ENCODE measurements at regions not wholly inside any gene's neighbourhood (a gene's known extent, or its start where the extent isn't known, plus 50 kb on each side); places are given as distances from the start of the nearest gene placed in this dataset.
A peak's percentile ranks its signal among the peaks of the same experiment; 100 is the strongest.

GRCh38 chr6:95905132-95905531, 110.6 kb upstream of the FUT9 start:
- TF ChIP-seq CTCF (IDR thresholded peaks at IDR 0.05; ENCODE audit: control extremely low read depth, extremely low read depth, low read depth, missing control alignments): no peak
- ChIA-PET CTCF (interaction anchor here (1.4 to 1.7 kb wide), 2 partner anchors 9 to 20 kb away, joined by 4 read pairs; no protein-coding TSS in a partner anchor), POLR2A (no interaction called here)
- DNase-seq (ENCODE audit: extremely low spot score): no peak

- POLR2A ChIA-PET: no interaction called here
- CTCF ChIA-PET: no interaction called here
- DNase-seq (ENCODE audit: extremely low spot score): no peak
- no peak for TF ChIP-seq CTCF (IDR thresholded peaks at IDR 0.05; ENCODE audit: control extremely low read depth, extremely low read depth, low read depth, missing control alignments)
Measured at GRCh38 chr6:95917034-95917433, 98.7 kb upstream of the FUT9 start.

GRCh38 chr6:95923518-95923917, 92.3 kb upstream of the FUT9 start:
- DNase-seq (ENCODE audit: extremely low spot score): peak; percentile 13
- CTCF ChIA-PET: no interaction called here
- no peak for TF ChIP-seq CTCF (IDR thresholded peaks at IDR 0.05; ENCODE audit: control extremely low read depth, extremely low read depth, low read depth, missing control alignments)
- POLR2A ChIA-PET: no interaction called here

- ChIA-PET CTCF (no interaction called here), POLR2A (no interaction called here)
- no peak for TF ChIP-seq CTCF (IDR thresholded peaks at IDR 0.05; ENCODE audit: control extremely low read depth, extremely low read depth, low read depth, missing control alignments)
- no peak for DNase-seq (ENCODE audit: extremely low spot score)
Measured at GRCh38 chr6:95935736-95936135, 80.0 kb upstream of the FUT9 start.

- POLR2A ChIA-PET: no interaction called here
- no peak for TF ChIP-seq CTCF (IDR thresholded peaks at IDR 0.05; ENCODE audit: control extremely low read depth, extremely low read depth, low read depth, missing control alignments)
- DNase-seq (ENCODE audit: extremely low spot score): no peak
- CTCF ChIA-PET: no interaction called here
Measured at GRCh38 chr6:95946906-95947305, 68.9 kb upstream of the FUT9 start.

GRCh38 chr6:95948324-95948723, 67.5 kb upstream of the FUT9 start:
- CTCF ChIA-PET: no interaction called here
- POLR2A ChIA-PET: no interaction called here
- no peak for DNase-seq (ENCODE audit: extremely low spot score)
- TF ChIP-seq CTCF (IDR thresholded peaks at IDR 0.05; ENCODE audit: control extremely low read depth, extremely low read depth, low read depth, missing control alignments): no peak

GRCh38 chr6:95949985-95950384, 65.8 kb upstream of the FUT9 start:
- TF ChIP-seq CTCF (IDR thresholded peaks at IDR 0.05; ENCODE audit: control extremely low read depth, extremely low read depth, low read depth, missing control alignments): no peak
- CTCF ChIA-PET: no interaction called here
- no peak for DNase-seq (ENCODE audit: extremely low spot score)
- POLR2A ChIA-PET: no interaction called here
